NCI-H82 treated with DMSO at 0.1 percent for 48 hours (cell line): ENCODE measurements at regions not wholly inside any gene's neighbourhood (a gene's known extent, or its start where the extent isn't known, plus 50 kb on each side); places are given as distances from the start of the nearest gene placed in this dataset.
A peak's percentile ranks its signal among the peaks of the same experiment; 100 is the strongest.
"Not testable (repeated sequence)": the region's sequence is repeated elsewhere in the genome, so short reads cannot be mapped to it uniquely, and the experiment has no call there.

Experiments
- DNase-seq: peaks from one replicate; lab custom pipeline; 2025; ENCODE audit not compliant: unreplicated experiment; lab: John Stamatoyannopoulos, UW

DNA sequence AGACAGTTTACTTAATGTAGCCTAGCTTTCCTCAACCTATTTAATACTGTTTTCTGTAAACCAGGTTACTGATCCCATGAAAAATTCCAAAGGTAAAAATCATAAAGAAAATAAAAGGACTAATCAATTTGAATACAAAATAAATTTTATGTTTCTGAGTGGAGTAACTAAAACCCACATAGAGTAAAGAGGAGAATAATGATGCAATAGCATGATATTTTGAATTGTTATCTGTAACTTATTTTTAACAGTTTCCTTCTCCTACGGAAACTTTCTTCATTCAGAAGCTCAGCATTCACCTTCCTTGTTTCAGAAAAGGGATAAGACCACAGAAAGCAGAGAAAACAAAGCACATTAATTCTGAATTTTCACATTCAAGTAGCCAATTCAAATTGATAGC, 320.6 kb upstream of the NUDT12 start:
- no peak for DNase-seq

- DNase-seq: no peak
Observed at GRCh38 chr5:103881560-103881959, 319.0 kb upstream of the NUDT12 start.

DNA sequence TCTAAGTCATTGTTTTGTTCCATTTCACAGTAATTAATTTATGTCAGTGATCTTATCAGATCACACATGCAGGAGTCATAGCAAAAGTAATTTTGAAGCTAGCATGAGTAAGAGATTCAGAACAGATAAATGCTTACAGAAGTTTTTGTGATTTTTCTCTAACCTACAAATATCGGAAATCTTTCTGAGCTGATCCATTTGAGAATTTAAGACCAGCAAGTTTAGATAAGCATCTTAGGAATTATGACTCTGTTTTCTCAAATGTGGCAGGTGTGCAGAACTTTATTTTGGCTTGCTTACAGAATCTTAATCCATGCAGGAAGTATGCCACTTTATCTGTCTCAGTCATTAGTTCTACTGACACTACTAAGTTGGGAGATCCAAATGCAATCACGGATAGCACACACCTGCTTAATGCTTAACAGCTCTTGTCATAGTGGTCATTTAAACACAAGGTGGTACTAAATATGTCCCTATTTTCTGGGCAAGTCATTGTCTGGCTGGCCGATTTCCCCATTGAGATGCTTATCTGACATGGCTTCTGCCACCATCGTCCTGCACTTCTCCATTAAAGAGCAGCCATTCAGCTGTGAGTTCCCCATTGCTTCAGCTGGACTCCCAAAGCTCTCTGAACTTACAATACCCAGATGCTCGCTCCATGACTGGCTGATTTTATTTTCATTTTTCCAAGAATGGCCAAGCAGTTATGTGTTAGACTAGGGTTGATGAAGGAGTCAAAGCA, 305.4 kb upstream of the NUDT12 start:
- peak; percentile 4 for DNase-seq

DNA sequence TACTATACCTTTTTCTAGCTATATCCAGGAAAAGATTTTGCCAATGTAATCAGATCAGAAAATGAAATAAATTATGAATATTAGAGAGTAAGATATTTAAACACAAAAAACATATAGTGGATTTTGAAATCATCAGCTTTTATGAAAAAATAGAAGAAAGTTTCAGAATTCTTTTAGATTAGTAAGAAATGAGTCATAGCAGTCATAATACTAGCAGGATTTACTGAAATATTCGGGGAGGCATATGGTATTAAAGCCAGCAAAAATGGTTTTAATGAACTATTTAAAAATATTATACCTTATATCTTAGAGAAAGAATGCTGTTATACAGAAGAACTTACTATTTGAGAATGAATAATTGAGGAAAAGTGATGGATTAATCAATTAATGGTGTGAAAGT, 303.6 kb upstream of the NUDT12 start:
- DNase-seq: no peak

DNA sequence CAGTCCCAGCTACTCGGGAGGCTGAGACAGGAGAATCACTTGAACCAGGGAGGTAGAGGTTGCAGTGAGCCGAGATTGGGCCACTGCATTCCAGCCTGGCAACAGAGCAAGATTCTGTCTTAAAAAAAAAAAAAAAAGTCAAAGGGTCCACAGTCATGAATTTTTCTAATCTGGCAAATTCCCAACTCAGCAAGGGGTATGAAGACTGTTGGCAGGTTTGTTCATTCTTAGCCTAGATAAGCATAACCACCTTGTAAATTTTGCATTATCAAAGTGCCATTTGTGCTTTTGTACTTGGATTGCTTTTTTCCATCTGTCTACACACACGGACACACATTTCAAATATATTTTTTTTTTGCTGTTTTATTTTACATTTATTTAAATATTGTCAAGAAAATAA, 299.8 kb upstream of the NUDT12 start:
- DNase-seq: no peak

DNA sequence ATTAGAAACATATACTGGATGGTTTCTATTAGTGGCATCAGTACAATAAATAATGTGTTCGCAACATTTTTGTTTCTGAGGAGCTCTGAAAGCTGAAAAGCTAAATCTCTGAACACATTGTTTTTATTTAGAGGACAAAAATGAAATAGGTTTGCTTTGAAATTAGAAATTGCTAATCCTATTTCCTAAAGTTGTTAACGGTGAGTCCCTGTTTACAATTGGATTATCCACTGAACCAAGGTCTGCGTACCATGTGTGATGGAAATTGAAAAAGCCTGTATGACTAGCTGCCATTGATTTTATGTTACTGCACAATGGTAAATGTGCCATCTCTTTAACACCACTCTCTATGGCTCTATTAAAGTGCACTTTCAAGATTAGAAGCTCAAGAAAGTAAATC, 297.7 kb upstream of the NUDT12 start:
- DNase-seq: peak; percentile 59

GRCh38 chr5:103858367-103858766, 295.8 kb upstream of the NUDT12 start:
- DNase-seq: not testable (repeated sequence)

DNA sequence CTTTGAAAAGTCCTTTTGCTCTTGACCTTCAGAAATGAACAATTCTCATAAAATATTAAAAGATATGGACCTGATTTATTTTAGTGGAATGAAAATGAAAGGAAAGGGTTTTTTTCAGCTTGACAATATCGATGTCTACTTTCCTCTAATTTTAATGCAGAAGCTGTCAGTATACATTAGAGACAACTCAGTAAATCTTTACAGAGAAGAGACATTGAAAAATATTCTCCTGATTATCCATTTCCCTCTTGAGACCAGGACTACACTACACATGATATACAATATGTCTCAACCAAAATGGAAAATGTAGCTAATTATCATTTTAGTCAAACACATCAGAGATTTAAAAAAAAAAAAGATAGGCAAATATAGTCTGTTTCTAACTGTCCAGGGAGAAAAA, 288.5 kb upstream of the NUDT12 start:
- DNase-seq: no peak

GRCh38 chr5:103849934-103850333, 287.3 kb upstream of the NUDT12 start:
- DNase-seq: no peak

DNA sequence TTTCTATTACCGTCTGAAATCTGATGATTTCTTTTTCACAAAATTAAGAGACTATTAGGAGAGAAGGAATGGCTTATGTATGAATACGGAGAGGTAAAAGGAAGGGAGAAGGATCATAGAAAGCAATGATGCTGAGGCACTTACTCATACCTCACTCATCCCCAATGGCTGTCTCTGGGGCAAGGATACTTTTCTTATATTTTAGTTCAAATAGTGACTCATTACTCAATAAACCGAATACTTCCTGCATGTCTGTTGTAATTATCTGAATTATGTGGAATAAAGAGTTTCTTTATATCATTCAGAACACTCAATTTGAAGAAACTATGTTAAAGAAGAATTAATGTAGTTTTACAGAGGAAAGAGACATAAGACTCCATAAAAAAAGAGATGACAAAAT, 284.5 kb upstream of the NUDT12 start:
- no peak for DNase-seq

GRCh38 chr5:103842936-103843335, 280.3 kb upstream of the NUDT12 start:
- no peak for DNase-seq

GRCh38 chr5:103840600-103840999, 278.0 kb upstream of the NUDT12 start:
- DNase-seq: no peak

DNA sequence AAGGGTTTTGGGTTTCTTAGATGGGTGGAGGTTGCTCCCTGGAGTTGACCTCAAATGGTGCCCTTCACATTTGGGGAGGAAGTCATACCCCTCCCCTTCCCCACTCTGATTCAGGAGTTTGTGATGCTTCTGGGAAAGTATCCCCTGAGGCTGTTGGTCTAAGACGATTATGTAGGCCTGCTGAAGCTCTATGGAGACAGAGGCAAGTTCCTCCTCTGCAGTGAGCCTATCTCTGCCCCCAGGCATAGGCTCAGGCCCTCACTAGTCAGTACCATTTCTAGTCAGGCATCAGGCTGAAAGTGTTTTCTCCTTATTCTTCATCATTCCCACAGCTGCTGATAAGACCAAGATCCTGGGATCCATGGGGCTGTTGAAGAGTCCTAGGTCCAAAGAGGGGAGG, 271.6 kb upstream of the NUDT12 start:
- DNase-seq: no peak

DNA sequence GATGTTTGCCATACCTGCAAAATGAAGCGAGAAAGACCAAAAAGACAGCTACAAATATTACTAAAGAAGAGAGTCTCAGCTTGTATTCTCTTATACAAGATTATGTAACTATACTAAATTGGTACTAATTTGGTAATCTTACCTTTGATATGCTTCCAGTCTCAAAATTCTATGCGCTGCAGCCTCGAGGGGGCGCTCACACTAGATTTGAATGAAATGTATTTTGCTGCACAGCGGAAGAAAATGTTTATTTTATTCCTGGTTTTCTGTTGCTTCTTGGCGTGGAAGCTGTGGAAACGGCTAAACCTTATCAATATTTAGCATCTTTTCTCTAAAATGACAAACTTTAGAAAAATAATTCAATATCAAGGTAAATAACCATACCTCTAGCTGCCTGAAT, 267.0 kb upstream of the NUDT12 start:
- no peak for DNase-seq

GRCh38 chr5:103827976-103828375, 265.4 kb upstream of the NUDT12 start:
- no peak for DNase-seq

DNA sequence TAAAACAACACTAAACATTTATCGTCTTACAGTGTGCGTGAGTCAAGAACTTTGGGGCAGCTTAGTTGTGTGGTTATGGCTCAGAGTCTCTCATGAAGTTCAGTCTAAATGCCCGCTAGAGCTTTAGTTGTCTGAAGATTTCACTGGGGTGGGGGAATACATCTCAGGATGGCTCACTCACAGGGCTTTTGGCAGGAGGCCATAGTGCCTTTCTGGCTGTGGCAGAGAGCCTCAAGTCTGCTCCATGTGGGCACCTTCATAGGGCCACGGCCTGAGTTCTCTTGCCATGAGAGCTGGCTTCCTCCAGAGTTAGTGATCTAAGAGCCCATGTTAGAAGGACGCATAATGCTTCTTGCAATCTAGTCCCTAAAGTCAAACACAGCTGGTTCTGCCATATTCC, 258.8 kb upstream of the NUDT12 start:
- DNase-seq: no peak

DNA sequence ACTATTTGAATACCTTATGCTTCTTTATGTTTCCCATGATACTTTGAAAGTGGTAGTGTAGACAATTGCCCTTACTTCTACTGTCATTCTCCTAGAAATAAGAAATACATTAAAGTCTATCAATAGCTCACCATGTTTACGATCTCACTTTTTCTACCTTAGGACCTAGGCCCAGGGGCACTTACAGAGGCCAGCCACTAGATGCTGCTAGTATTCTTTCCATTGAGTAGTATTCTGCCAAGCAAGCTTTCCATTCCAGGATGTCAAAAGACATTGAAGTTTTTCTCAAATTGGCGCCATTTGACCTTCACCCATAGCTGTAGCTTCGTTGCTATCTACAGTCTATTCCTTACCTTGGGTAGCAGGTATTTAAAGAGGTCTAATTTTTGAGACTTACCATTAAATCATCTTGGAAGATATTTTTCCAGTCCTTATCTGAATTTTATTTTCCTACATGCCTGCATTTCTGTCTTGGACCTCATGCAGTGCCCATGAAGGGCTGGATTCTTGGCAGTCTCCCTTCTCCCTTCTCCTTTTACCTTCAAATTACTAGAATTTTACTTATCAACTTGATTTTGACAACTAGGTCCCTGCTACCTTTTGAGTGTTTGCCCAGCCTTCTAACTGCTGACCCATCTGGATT, 246.0 kb upstream of the NUDT12 start:
- peak; percentile 74 for DNase-seq

DNA sequence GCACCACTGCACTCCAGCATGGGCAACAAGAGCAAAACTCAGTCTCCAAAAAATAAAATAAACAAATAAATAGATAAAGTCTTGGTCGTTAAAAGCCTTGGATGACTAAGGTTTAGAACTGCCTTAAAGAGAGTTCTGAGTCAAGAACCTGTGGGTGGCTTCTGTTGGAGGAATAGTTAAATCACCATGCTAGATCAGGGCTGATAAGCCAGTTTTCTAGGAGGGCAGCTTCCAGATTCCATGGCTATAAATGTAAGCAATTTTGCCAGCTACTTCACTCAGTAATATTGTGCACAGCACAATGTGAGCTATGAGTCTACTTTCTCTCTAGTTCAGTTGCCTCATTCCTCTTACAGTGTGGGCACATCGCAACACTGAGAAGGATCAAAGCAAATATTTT, 242.1 kb upstream of the NUDT12 start:
- no peak for DNase-seq

DNA sequence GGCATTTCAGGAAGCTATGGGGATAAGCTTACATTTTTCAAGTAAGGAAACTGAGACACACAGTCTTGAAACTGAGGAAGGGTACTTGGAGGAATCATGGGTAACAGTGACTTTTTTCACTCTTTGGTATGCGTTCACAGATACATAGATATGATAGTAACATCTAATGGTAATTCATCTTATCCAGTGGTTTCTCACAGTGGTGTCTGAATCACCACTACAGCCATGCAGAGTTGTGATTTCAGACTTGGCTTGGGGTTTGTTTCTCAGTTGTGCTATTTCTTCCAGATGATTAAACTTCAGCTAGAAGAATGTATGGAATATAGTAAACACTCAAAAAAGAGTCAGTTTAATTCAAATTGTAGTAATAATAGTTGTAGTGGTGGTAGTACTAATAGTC, 239.1 kb upstream of the NUDT12 start:
- DNase-seq: no peak

GRCh38 chr5:103800741-103801495, 238.3 kb upstream of the NUDT12 start:
- no peak for DNase-seq

DNA sequence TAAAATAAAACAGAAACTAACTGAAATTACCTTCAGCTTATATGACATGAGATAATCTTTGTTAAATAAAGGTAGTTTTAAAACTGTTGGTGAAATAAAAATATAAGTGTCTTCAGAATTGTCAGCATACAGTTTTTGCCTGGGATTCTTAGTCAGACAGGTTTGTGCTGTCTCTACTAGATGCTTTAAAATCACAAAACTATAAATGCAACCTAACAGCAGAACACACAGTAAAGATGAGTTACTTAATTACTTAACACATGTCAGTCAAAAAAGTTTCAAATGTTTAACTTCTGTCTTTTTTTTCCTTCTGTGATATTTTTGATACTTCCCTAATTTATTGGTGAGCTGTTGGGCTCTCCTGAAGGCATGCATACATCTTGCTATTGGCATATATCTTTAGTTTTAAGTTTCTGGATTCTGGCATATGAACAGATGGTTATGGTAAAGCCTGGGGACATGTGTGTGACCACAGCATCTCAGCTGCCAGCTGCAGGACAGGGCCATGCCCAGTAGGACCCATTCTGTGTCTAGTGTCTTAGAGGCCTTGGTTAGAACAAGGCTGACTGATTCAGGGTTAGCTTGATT, 231.1 kb upstream of the NUDT12 start:
- no peak for DNase-seq

DNA sequence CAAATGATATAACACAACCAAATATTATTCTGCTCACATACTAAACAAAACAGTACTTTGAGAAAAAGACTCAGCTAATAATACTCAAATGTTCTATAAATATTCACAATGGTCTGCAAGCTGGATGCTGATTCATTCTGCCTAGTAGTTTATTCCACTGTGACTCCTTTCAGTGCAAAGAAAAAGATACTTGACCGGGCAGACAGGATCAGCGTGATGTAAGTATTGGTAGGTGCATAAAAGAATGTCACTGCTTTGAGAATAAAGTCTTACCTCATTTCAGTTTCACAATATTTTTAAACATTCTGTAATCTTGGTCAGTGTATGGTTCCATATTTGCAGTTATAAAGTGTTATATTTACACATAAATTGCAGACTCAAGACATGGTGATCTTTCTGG, 223.0 kb upstream of the NUDT12 start:
- no peak for DNase-seq
